ENCODE measurements at regions not wholly inside any gene's neighbourhood (a gene's known extent, or its start where the extent isn't known, plus 50 kb on each side); places are given as distances from the start of the nearest gene placed in this dataset.
A peak's percentile ranks its signal among the peaks of the same experiment; 100 is the strongest.

GRCh38 chr10:61181832-61182231 is 237.8 kb upstream of the RHOBTB1 start:
- no peak overlapping the region for H3K4me3 ChIP-seq (ENCODE audit: low read depth, low read length)
- no peak for DNase-seq (ENCODE audit: low read depth)
- TF ChIP-seq, protein P1, sequence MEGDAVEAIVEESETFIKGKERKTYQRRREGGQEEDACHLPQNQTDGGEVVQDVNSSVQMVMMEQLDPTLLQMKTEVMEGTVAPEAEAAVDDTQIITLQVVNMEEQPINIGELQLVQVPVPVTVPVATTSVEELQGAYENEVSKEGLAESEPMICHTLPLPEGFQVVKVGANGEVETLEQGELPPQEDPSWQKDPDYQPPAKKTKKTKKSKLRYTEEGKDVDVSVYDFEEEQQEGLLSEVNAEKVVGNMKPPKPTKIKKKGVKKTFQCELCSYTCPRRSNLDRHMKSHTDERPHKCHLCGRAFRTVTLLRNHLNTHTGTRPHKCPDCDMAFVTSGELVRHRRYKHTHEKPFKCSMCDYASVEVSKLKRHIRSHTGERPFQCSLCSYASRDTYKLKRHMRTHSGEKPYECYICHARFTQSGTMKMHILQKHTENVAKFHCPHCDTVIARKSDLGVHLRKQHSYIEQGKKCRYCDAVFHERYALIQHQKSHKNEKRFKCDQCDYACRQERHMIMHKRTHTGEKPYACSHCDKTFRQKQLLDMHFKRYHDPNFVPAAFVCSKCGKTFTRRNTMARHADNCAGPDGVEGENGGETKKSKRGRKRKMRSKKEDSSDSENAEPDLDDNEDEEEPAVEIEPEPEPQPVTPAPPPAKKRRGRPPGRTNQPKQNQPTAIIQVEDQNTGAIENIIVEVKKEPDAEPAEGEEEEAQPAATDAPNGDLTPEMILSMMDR (IDR thresholded peaks at IDR 0.05; ENCODE audit: insufficient read depth, low read depth, low read length), result no peak

GRCh38 chr10:61179771-61180170 is 235.8 kb upstream of the RHOBTB1 start:
- DNase-seq (ENCODE audit: low read depth), result no peak
- no peak overlapping the region for H3K4me3 ChIP-seq (ENCODE audit: low read depth, low read length)
- TF ChIP-seq, protein P1 (IDR thresholded peaks at IDR 0.05; ENCODE audit: insufficient read depth, low read depth, low read length), result no peak

DNA sequence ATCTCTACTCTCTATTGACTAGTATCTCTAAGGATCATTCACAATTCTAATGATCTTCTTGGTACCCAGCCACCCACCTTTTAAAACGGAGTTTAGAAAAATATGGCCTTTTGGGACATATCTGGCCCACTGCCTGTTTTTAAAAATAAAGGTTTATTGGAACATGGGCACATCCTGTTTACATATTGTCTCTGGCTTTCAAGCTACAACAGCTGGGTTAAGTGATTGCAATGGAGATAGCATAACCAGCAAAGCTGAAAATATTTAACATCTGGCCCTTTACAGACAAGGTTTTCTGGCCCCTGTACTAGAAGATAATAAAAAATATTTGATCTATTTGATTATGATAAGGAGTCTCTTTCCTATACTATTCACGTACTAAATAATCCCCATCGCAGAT is 232.4 kb upstream of the RHOBTB1 start:
- no peak overlapping the region for H3K4me3 ChIP-seq (ENCODE audit: low read depth, low read length)
- TF ChIP-seq, protein P1 (IDR thresholded peaks at IDR 0.05; ENCODE audit: insufficient read depth, low read depth, low read length), result no peak
- DNase-seq (ENCODE audit: low read depth), result peak; percentile 74

GRCh38 chr10:61175316-61175715 is 231.3 kb upstream of the RHOBTB1 start:
- H3K4me3 ChIP-seq (ENCODE audit: low read depth, low read length), result no peak overlapping the region
- peak; percentile 45 for DNase-seq (ENCODE audit: low read depth)
- TF ChIP-seq, protein P1 (IDR thresholded peaks at IDR 0.05; ENCODE audit: insufficient read depth, low read depth, low read length), result no peak

- no peak overlapping the region for H3K4me3 ChIP-seq (ENCODE audit: low read depth, low read length)
- no peak for DNase-seq (ENCODE audit: low read depth)
- TF ChIP-seq, protein P1 (IDR thresholded peaks at IDR 0.05; ENCODE audit: insufficient read depth, low read depth, low read length), result no peak
Measured at GRCh38 chr10:61173450-61173849, 229.5 kb upstream of the RHOBTB1 start.

GRCh38 chr10:61172182-61172926 is 228.4 kb upstream of the RHOBTB1 start:
- TF ChIP-seq, protein P1 (IDR thresholded peaks at IDR 0.05; ENCODE audit: insufficient read depth, low read depth, low read length), result no peak
- no peak overlapping the region for H3K4me3 ChIP-seq (ENCODE audit: low read depth, low read length)
- no peak for DNase-seq (ENCODE audit: low read depth)

GRCh38 chr10:61170594-61170993 is 226.6 kb upstream of the RHOBTB1 start:
- DNase-seq (ENCODE audit: low read depth), result no peak
- TF ChIP-seq, protein P1 (IDR thresholded peaks at IDR 0.05; ENCODE audit: insufficient read depth, low read depth, low read length), result no peak

More at GRCh38 chr10:61170594-61170993, 226.6 kb upstream of the RHOBTB1 start:
- no peak overlapping the region for H3K4me3 ChIP-seq (ENCODE audit: low read depth, low read length)

Measured in fibroblast of villous mesenchyme (primary cell).